Adrenal gland (tissue), 9 donors: ENCODE measurements at regions not wholly inside any gene's neighbourhood (a gene's known extent, or its start where the extent isn't known, plus 50 kb on each side); places are given as distances from the start of the nearest gene placed in this dataset.

Experiments used
- DNase-seq, 7 donors: peaks; one replicate each; pipeline ENCODE4 v3.0.0-alpha.2; 2019 to 2020
- H3K27ac ChIP-seq, 5 donors: fragments of 200-600 bp; sonication (generic) in 4 of 5; 1 replicate in 3 of 5; 2 replicates in 2 of 5; pipeline versions ENCODE4 v1.5.1 to v1.8.0; 2016 to 2020; ENCODE audit warnings: mild to moderate bottlenecking in 1 of 5
- H3K27me3 ChIP-seq: fragments of 200-600 bp; 2 replicates; pipeline ENCODE4 v1.8.0; 2021
- H3K36me3 ChIP-seq, 2 donors: fragments of 200-600 bp; replicated peaks in 1 of 2; 1 replicate in 1 of 2; 2 replicates in 1 of 2; pipeline versions ENCODE4 v1.5.1 to v1.8.0; 2018 to 2022
- H3K4me1 ChIP-seq, 2 donors: fragments of 200-600 bp; replicated peaks in 1 of 2; 1 replicate in 1 of 2; 2 replicates in 1 of 2; pipeline versions ENCODE4 v1.5.1 to v1.8.0; 2018 to 2021
- H3K4me3 ChIP-seq, 4 donors: fragments of 200-600 bp; sonication (generic) in 3 of 4; one replicate each; pipeline ENCODE4 v1.5.1; 2016 to 2018
- H3K9me3 ChIP-seq, 3 donors: fragments of 200-600 bp; sonication (generic) in 1 of 3; replicated peaks in 1 of 3; 1 replicate in 2 of 3; 2 replicates in 1 of 3; pipeline versions ENCODE4 v1.5.1 to v1.8.0; 2016 to 2021
- POLR2A ChIP-seq, 2 donors: fragments of 450-650 bp; IDR thresholded peaks; one replicate each; pipeline ENCODE4 v1.6.1; 2017; ENCODE audit warnings: antibody characterized with exemption in 2 of 2, mild to moderate bottlenecking in 2 of 2, moderate library complexity in 1 of 2
- WGBS, 4 donors: extraction: QIAGEN DNeasy Blood & Tissue Kit in 2 of 4; methylation state at CpG; one replicate each; pipeline versions ENCODE4 v1.1.5 to v1.1.7; 2013 to 2017; 5-methylcytosine and 5-hydroxymethylcytosine counted together
- intact Hi-C, 2 donors: fragments of 100-400 bp; cut with DNase I; formaldehyde crosslinking; loops; one replicate each; pipeline versions ENCODE4 v1.14.1 to v1.15.0; 2022 to 2023
- TF ChIP-seq, protein P1 (sequence below), 6 experiments: fragments of 450-650 bp in 4 of 6; fragments of 200-600 bp in 2 of 6; sonication (generic) in 1 of 6; IDR thresholded peaks; 1 replicate in 5 of 6; 2 replicates in 1 of 6; pipeline versions ENCODE4 v1.5.1 to v1.8.0; 2016 to 2021; ENCODE audit warnings: antibody characterized with exemption in 6 of 6, mild to moderate bottlenecking in 2 of 6, moderate library complexity in 1 of 6
- donor health status: healthy with polysubstance abuse.
- donor health status: Bipolar disorder and iron deficiency.
- donor health status: DM: yes; HTN: yes; CAD: no.
- donor health status: DM: no; HTN: no; CAD: no.
- donor health status: DM: no; HTN: no; CAD: no.

GRCh38 chr14:53375599-53375998 is 222.5 kb upstream of the DDHD1 start:
- H3K4me3 ChIP-seq: no peak overlapping the region
- 83 to 89% (median 87%) methylated on average over 3 of the region's 3 CpGs for WGBS, 4 donors
- no peak overlapping the region for H3K27ac ChIP-seq
- no peaks in the 10 kb centered on the region for H3K4me1 ChIP-seq
- no peaks in the 10 kb centered on the region for H3K9me3 ChIP-seq
- H3K27me3 ChIP-seq: no peaks in the 10 kb centered on the region
- DNase-seq: no peak
- no peaks in the 10 kb centered on the region for H3K36me3 ChIP-seq
- TF ChIP-seq, protein P1, sequence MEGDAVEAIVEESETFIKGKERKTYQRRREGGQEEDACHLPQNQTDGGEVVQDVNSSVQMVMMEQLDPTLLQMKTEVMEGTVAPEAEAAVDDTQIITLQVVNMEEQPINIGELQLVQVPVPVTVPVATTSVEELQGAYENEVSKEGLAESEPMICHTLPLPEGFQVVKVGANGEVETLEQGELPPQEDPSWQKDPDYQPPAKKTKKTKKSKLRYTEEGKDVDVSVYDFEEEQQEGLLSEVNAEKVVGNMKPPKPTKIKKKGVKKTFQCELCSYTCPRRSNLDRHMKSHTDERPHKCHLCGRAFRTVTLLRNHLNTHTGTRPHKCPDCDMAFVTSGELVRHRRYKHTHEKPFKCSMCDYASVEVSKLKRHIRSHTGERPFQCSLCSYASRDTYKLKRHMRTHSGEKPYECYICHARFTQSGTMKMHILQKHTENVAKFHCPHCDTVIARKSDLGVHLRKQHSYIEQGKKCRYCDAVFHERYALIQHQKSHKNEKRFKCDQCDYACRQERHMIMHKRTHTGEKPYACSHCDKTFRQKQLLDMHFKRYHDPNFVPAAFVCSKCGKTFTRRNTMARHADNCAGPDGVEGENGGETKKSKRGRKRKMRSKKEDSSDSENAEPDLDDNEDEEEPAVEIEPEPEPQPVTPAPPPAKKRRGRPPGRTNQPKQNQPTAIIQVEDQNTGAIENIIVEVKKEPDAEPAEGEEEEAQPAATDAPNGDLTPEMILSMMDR (IDR thresholded peaks at IDR 0.05): no peak
- no peak for TF ChIP-seq POLR2A (IDR thresholded peaks at IDR 0.05)
- intact Hi-C loops: no loop called here

- Histone ChIP-seq H3K27ac (peak overlapping the region in 3 of 5 donors; percentile 8 to 50 (median 23)), H3K36me3 (no peaks in the 10 kb centered on the region)
- intact Hi-C loops: no loop called here
These were observed 215.6 kb upstream of the DDHD1 start for GRCh38 chr14:53368711-53369201.

GRCh38 chr14:53368066-53368465 is 214.9 kb upstream of the DDHD1 start:
- Histone ChIP-seq H3K36me3 (no peaks in the 10 kb centered on the region), H3K27me3 (no peaks in the 10 kb centered on the region), H3K9me3 (no peaks in the 10 kb centered on the region), H3K27ac (peak overlapping the region in 4 of 5 donors; percentile 8 to 50 (median 16)), H3K4me3 (no peak overlapping the region), H3K4me1 (peaks cover 19 to 23% of the 10 kb centered on the region in 2 donors)
- TF ChIP-seq, protein P1 (IDR thresholded peaks at IDR 0.05): no peak
- TF ChIP-seq POLR2A (IDR thresholded peaks at IDR 0.05): no peak
- intact Hi-C loops: no loop called here
- no peak for DNase-seq
- WGBS, 4 donors: 50 to 61% (median 59%) methylated on average over 4 of the region's 4 CpGs

More at GRCh38 chr14:53368711-53369201, 215.6 kb upstream of the DDHD1 start:
- Histone ChIP-seq H3K4me3 (no peak overlapping the region), H3K27me3 (no peaks in the 10 kb centered on the region), H3K4me1 (peaks cover 19 to 23% of the 10 kb centered on the region in 2 donors), H3K9me3 (no peaks in the 10 kb centered on the region)
- TF ChIP-seq, protein P1 (IDR thresholded peaks at IDR 0.05): no peak
- no peak for TF ChIP-seq POLR2A (IDR thresholded peaks at IDR 0.05)
- DNase-seq: no peak

DNA sequence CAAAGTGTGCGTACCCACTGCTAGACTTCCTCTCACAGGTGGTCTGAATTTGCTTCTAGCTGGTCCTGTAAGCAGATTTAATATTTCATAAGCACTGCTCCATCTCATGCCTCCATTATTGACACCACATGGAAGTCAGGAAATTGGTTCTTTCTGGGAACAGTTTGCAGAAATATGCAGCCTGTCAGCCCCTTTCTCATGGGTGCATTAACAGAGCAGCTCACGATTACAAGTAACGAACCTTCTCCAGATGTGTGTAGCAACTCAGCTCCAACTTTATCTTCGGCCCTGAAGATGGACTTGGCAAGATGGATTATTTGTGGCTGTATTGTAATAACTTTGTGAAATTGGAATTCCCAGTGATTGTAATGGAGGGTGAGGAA is 214.5 kb upstream of the DDHD1 start:
- Histone ChIP-seq H3K4me3 (no peak overlapping the region), H3K27ac (peak overlapping the region in 2 of 5 donors; percentile 8 to 50), H3K36me3 (no peaks in the 10 kb centered on the region), H3K27me3 (no peaks in the 10 kb centered on the region), H3K9me3 (no peaks in the 10 kb centered on the region), H3K4me1 (peaks cover 19 to 23% of the 10 kb centered on the region in 2 donors)
- intact Hi-C loops: no loop called here
- no peak for TF ChIP-seq POLR2A (IDR thresholded peaks at IDR 0.05)
- TF ChIP-seq, protein P1 (IDR thresholded peaks at IDR 0.05): no peak
- WGBS, 4 donors: 48 to 62% (median 53%) methylated on average over 4 of the region's 4 CpGs
- no peak for DNase-seq
